Esophagus mucosa (tissue), 1 donor: ENCODE measurements at regions not wholly inside any gene's neighbourhood (a gene's known extent, or its start where the extent isn't known, plus 50 kb on each side); places are given as distances from the start of the nearest gene placed in this dataset.

Experiments used
- ATAC-seq: fragments of 200-7000 bp; cut with Tn5 transposase; one replicate; pipeline ENCODE4 v1.9.1; 2020
- donor health status: DM: yes; HTN: yes; CAD: no.

- no peak for ATAC-seq
Measured at GRCh38 chr3:72126441-72127223, 341.7 kb upstream of the PROK2 start.

- peak; percentile 95 for ATAC-seq
Measured at GRCh38 chr3:72123908-72124441, 339.0 kb upstream of the PROK2 start.

GRCh38 chr3:72120806-72121778, 336.1 kb upstream of the PROK2 start:
- no peak for ATAC-seq

GRCh38 chr3:72120039-72120438, 335.1 kb upstream of the PROK2 start:
- no peak for ATAC-seq

GRCh38 chr3:72118628-72119027, 333.7 kb upstream of the PROK2 start:
- no peak for ATAC-seq

- ATAC-seq, result no peak
Measured at GRCh38 chr3:72116226-72116625, 331.3 kb upstream of the PROK2 start.

GRCh38 chr3:72115307-72115706, 330.4 kb upstream of the PROK2 start:
- no peak for ATAC-seq

- no peak for ATAC-seq
Measured at GRCh38 chr3:72114773-72115172, 329.8 kb upstream of the PROK2 start.

- ATAC-seq, result no peak
Measured at GRCh38 chr3:72113964-72114363, 329.0 kb upstream of the PROK2 start.

- no peak for ATAC-seq
Measured at GRCh38 chr3:72113564-72113963, 328.6 kb upstream of the PROK2 start.

- ATAC-seq, result no peak
Measured at GRCh38 chr3:72112435-72112834, 327.5 kb upstream of the PROK2 start.

GRCh38 chr3:72111265-72112205, 326.6 kb upstream of the PROK2 start:
- no peak for ATAC-seq

GRCh38 chr3:72109327-72110259, 324.6 kb upstream of the PROK2 start:
- no peak for ATAC-seq

GRCh38 chr3:72105306-72105705, 320.4 kb upstream of the PROK2 start:
- no peak for ATAC-seq

GRCh38 chr3:72102112-72102616, 317.2 kb upstream of the PROK2 start:
- peak; percentile 42 for ATAC-seq

- ATAC-seq, result no peak
Measured at GRCh38 chr3:72101494-72101893, 316.5 kb upstream of the PROK2 start.

- ATAC-seq, result peak; percentile 29
Measured at GRCh38 chr3:72100601-72101187, 315.7 kb upstream of the PROK2 start.

- ATAC-seq, result no peak
Measured at GRCh38 chr3:72100080-72100511, 315.1 kb upstream of the PROK2 start.

- no peak for ATAC-seq
Measured at GRCh38 chr3:72099326-72100079, 314.6 kb upstream of the PROK2 start.

- no peak for ATAC-seq
Measured at GRCh38 chr3:72097053-72097452, 312.1 kb upstream of the PROK2 start.
